ENCODE measurements at regions not wholly inside any gene's neighbourhood (a gene's known extent, or its start where the extent isn't known, plus 50 kb on each side); places are given as distances from the start of the nearest gene placed in this dataset.

DNA sequence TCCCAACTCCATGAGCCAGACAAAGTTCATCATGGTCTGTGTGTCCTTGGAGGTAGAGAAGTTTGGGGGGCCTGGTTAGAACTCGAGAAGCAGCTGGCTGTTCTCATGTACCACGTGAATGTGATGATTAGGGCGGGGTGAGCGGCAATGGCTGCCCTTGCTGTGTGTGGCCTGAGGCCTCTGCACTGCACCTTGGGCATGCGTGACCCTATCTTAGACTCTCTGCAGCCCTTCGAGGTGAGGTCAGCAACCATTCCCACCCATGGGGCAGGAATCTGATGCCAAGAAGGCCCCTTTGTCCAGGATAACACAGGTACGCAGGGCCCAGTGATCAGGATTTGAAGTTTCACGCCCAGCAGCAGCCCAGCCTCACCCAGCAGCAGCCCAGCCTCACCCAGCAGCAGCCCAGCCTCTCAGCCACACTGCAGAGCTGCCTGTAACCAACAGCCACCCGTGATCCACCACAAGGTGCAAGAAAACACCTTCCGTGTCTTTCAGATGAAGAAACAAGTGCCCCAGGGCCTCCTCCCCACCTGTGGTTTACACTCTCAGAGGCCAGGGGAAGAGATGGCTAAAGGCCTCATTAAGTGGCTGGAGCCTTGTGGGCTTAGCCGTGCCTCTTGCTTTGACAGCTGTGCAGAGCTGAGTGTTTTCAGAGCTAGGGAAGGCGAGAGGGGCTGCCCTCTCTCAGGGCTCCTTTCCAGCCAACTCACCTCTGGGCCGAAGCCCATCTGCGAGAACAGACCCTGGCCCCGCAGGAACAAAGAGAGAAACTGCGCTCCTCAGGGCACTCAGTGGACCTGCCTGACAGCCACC lies 195.2 kb upstream of the CDH4 start:
- Histone ChIP-seq H3K4me1 (ENCODE audit: low read depth) (no peaks in the 10 kb centered on the region), H3K36me3 (ENCODE audit: low read depth) (no peaks in the 10 kb centered on the region)

GRCh38 chr20:61057443-61058121 lies 194.5 kb upstream of the CDH4 start:
- no peaks in the 10 kb centered on the region for H3K4me1 ChIP-seq (ENCODE audit: low read depth)
- H3K36me3 ChIP-seq (ENCODE audit: low read depth): no peaks in the 10 kb centered on the region
- TF ChIP-seq, protein P1, sequence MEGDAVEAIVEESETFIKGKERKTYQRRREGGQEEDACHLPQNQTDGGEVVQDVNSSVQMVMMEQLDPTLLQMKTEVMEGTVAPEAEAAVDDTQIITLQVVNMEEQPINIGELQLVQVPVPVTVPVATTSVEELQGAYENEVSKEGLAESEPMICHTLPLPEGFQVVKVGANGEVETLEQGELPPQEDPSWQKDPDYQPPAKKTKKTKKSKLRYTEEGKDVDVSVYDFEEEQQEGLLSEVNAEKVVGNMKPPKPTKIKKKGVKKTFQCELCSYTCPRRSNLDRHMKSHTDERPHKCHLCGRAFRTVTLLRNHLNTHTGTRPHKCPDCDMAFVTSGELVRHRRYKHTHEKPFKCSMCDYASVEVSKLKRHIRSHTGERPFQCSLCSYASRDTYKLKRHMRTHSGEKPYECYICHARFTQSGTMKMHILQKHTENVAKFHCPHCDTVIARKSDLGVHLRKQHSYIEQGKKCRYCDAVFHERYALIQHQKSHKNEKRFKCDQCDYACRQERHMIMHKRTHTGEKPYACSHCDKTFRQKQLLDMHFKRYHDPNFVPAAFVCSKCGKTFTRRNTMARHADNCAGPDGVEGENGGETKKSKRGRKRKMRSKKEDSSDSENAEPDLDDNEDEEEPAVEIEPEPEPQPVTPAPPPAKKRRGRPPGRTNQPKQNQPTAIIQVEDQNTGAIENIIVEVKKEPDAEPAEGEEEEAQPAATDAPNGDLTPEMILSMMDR (IDR thresholded peaks at IDR 0.05): no peak
- H3K4me3 ChIP-seq: no peak overlapping the region
- ATAC-seq (no peak), DNase-seq (no peak)
- intact Hi-C loops (cut with DNase I, micrococcal nuclease): no loop called here
- no peaks in the 10 kb centered on the region for H3K9me3 ChIP-seq

More for the DNA sequence above, 195.2 kb upstream of the CDH4 start:
- TF ChIP-seq, protein P1 (IDR thresholded peaks at IDR 0.05): no peak
- DNase-seq: no peak
- H3K9me3 ChIP-seq: no peaks in the 10 kb centered on the region
- intact Hi-C loops (cut with DNase I, micrococcal nuclease): no loop called here
- H3K4me3 ChIP-seq: no peak overlapping the region
- ATAC-seq: no peak

GRCh38 chr20:61061981-61062380 lies 190.1 kb upstream of the CDH4 start:
- TF ChIP-seq, protein P1 (IDR thresholded peaks at IDR 0.05): no peak
- intact Hi-C loops (cut with DNase I, micrococcal nuclease): no loop called here
- no peaks in the 10 kb centered on the region for H3K36me3 ChIP-seq (ENCODE audit: low read depth)
- no peak for ATAC-seq
- H3K9me3 ChIP-seq: no peaks in the 10 kb centered on the region
- no peak for DNase-seq
- no peaks in the 10 kb centered on the region for H3K4me1 ChIP-seq (ENCODE audit: low read depth)
- no peak overlapping the region for H3K4me3 ChIP-seq

DNA sequence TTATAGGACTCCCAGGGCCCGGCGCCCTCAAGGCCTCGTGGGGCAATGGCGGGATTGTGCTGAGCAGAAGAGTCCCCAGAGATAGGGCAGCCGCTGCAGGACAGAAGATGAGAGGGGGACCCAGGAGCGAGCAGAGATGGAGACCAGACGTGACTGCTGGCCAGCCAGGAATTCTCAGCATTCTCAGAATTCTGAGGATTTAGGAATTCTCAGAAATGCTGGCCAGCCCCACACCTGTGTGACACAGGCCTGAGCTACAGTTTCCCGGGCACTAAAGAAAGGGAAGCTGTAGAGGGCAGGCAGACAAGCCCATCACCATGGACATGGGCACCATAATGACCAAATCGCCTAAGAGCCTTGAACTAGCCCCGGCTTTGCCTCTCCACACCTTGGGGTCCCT lies 186.2 kb upstream of the CDH4 start:
- TF ChIP-seq, protein P1 (IDR thresholded peaks at IDR 0.05): no peak
- H3K4me3 ChIP-seq: no peak overlapping the region
- DNase-seq: no peak
- H3K36me3 ChIP-seq (ENCODE audit: low read depth): no peaks in the 10 kb centered on the region
- no peaks in the 10 kb centered on the region for H3K9me3 ChIP-seq
- ATAC-seq: no peak
- intact Hi-C loops (cut with DNase I, micrococcal nuclease): no loop called here
- no peaks in the 10 kb centered on the region for H3K4me1 ChIP-seq (ENCODE audit: low read depth)

GRCh38 chr20:61066526-61066925 lies 185.5 kb upstream of the CDH4 start:
- intact Hi-C loops (cut with DNase I, micrococcal nuclease): no loop called here
- ATAC-seq: no peak
- H3K36me3 ChIP-seq (ENCODE audit: low read depth): no peaks in the 10 kb centered on the region
- no peak for DNase-seq
- H3K4me3 ChIP-seq: no peak overlapping the region
- no peaks in the 10 kb centered on the region for H3K9me3 ChIP-seq
- no peaks in the 10 kb centered on the region for H3K4me1 ChIP-seq (ENCODE audit: low read depth)
- TF ChIP-seq, protein P1 (IDR thresholded peaks at IDR 0.05): no peak
